ENCODE measurements at regions not wholly inside any gene's neighbourhood (a gene's known extent, or its start where the extent isn't known, plus 50 kb on each side); places are given as distances from the start of the nearest gene placed in this dataset.

- H3K27ac ChIP-seq: no peak overlapping the region
- no peak for TF ChIP-seq CTCF (conservative IDR thresholded peaks at IDR 0.05)
Observed at GRCh38 chr5:164869325-164869724, 1363.9 kb downstream of the MAT2B start.

GRCh38 chr5:164876793-164877192, 1371.4 kb downstream of the MAT2B start:
- no peak for TF ChIP-seq CTCF (conservative IDR thresholded peaks at IDR 0.05)
- no peak overlapping the region for H3K27ac ChIP-seq

GRCh38 chr5:164881442-164881841, 1376.0 kb downstream of the MAT2B start:
- no peak overlapping the region for H3K27ac ChIP-seq
- TF ChIP-seq CTCF (conservative IDR thresholded peaks at IDR 0.05): no peak

GRCh38 chr5:164885179-164885578, 1379.8 kb downstream of the MAT2B start:
- no peak overlapping the region for H3K27ac ChIP-seq
- TF ChIP-seq CTCF (conservative IDR thresholded peaks at IDR 0.05): no peak

GRCh38 chr5:164893071-164893470, 1387.7 kb downstream of the MAT2B start:
- no peak for TF ChIP-seq CTCF (conservative IDR thresholded peaks at IDR 0.05)
- H3K27ac ChIP-seq: no peak overlapping the region

- TF ChIP-seq CTCF (conservative IDR thresholded peaks at IDR 0.05): no peak
- H3K27ac ChIP-seq: no peak overlapping the region
Observed at GRCh38 chr5:164898705-164899104, 1393.3 kb downstream of the MAT2B start.

- no peak for TF ChIP-seq CTCF (conservative IDR thresholded peaks at IDR 0.05)
- no peak overlapping the region for H3K27ac ChIP-seq
Observed at GRCh38 chr5:164909673-164910072, 1404.3 kb downstream of the MAT2B start.

- no peak for TF ChIP-seq CTCF (conservative IDR thresholded peaks at IDR 0.05)
Observed at GRCh38 chr5:164921722-164922121, 1416.3 kb downstream of the MAT2B start.

More at GRCh38 chr5:164921722-164922121, 1416.3 kb downstream of the MAT2B start:
- no peak overlapping the region for H3K27ac ChIP-seq
